Breast epithelium (tissue), 4 donors: ENCODE measurements at regions not wholly inside any gene's neighbourhood (a gene's known extent, or its start where the extent isn't known, plus 50 kb on each side); places are given as distances from the start of the nearest gene placed in this dataset.

Experiments
- DNase-seq, 2 donors: peaks; one replicate each; pipeline ENCODE4 v3.0.0-alpha.2; 2019; ENCODE audit warnings: low spot score in 2 of 2
- H3K27ac ChIP-seq, 2 donors: fragments of 200-600 bp; sonication (generic) in 1 of 2; one replicate each; pipeline ENCODE4 v1.5.1; 2016 to 2019; ENCODE audit warnings: mild to moderate bottlenecking in 1 of 2
- H3K27me3 ChIP-seq, 2 donors: fragments of 200-600 bp; sonication (generic) in 1 of 2; one replicate each; pipeline versions ENCODE4 v1.5.1 to v1.6.0; 2017 to 2019; ENCODE audit warnings: control low read depth in 1 of 2, mild to moderate bottlenecking in 1 of 2
- H3K36me3 ChIP-seq: fragments of 200-600 bp; one replicate; pipeline ENCODE4 v1.5.1; 2019
- H3K4me1 ChIP-seq, 2 donors: fragments of 200-600 bp; sonication (generic); one replicate each; pipeline ENCODE4 v1.5.1; 2016 to 2019; ENCODE audit warnings: control low read depth in 1 of 2
- H3K4me3 ChIP-seq, 3 donors: fragments of 200-600 bp; sonication (generic); 1 replicate in 2 of 3; 2 replicates in 1 of 3; pipeline ENCODE4 v1.5.1; 2016 to 2019; ENCODE audit warnings: mild to moderate bottlenecking in 3 of 3, moderate library complexity in 2 of 3
- H3K9me3 ChIP-seq, 2 donors: fragments of 200-600 bp; sonication (generic) in 1 of 2; one replicate each; pipeline ENCODE4 v1.5.1; 2016 to 2019; ENCODE audit warnings: control low read depth in 1 of 2
- CTCF ChIP-seq, 3 donors: fragments of 450-650 bp; IDR thresholded peaks; one replicate each; pipeline ENCODE4 v1.5.1; 2016 to 2017; ENCODE audit warnings: antibody characterized with exemption in 3 of 3, mild to moderate bottlenecking in 3 of 3, moderate library complexity in 3 of 3
- POLR2A ChIP-seq: fragments of 450-650 bp; IDR thresholded peaks from one replicate; pipeline ENCODE4 v1.6.1; 2016; ENCODE audit warnings: antibody characterized with exemption, mild to moderate bottlenecking, moderate library complexity
- POLR2AphosphoS5 ChIP-seq, 3 donors: sonication (generic); formaldehyde crosslinking; IDR thresholded peaks; one replicate each; pipeline ENCODE4 v1.6.1; 2017; ENCODE audit warnings: antibody characterized with exemption in 3 of 3
- intact Hi-C: fragments of 100-400 bp; cut with DNase I; formaldehyde crosslinking; loops from one replicate; pipeline ENCODE4 v1.15.1; 2023; ENCODE audit warnings: low total_unique reads

GRCh38 chr2:8276026-8276425 is 405.8 kb upstream of the ID2 start:
- Histone ChIP-seq H3K27me3 (no peaks in the 10 kb centered on the region), H3K27ac (no peak overlapping the region), H3K4me1 (no peaks in the 10 kb centered on the region), H3K4me3 (no peak overlapping the region), H3K36me3 (no peaks in the 10 kb centered on the region), H3K9me3 (no peaks in the 10 kb centered on the region)
- intact Hi-C loops: loop anchor here (10.0 kb wide), 1 partner anchor 1311 kb away; no protein-coding TSS in a partner anchor
- no peak for TF ChIP-seq POLR2AphosphoS5 (IDR thresholded peaks at IDR 0.05)
- TF ChIP-seq POLR2A: no peak
- no peak for TF ChIP-seq CTCF (IDR thresholded peaks at IDR 0.05)
- DNase-seq: no peak

GRCh38 chr2:8277921-8278571 is 403.8 kb upstream of the ID2 start:
- Histone ChIP-seq H3K9me3 (no peaks in the 10 kb centered on the region), H3K27ac (no peak overlapping the region), H3K27me3 (no peaks in the 10 kb centered on the region), H3K4me1 (no peaks in the 10 kb centered on the region), H3K36me3 (no peaks in the 10 kb centered on the region), H3K4me3 (no peak overlapping the region)
- TF ChIP-seq CTCF (IDR thresholded peaks at IDR 0.05) (no peak), POLR2A (no peak), POLR2AphosphoS5 (IDR thresholded peaks at IDR 0.05) (no peak)
- DNase-seq: no peak
- intact Hi-C loops: loop anchor here (10.0 kb wide), 1 partner anchor 1313 kb away; no protein-coding TSS in a partner anchor

GRCh38 chr2:8278709-8279354 is 403.0 kb upstream of the ID2 start:
- Histone ChIP-seq H3K4me3 (no peak overlapping the region), H3K9me3 (no peaks in the 10 kb centered on the region), H3K27me3 (no peaks in the 10 kb centered on the region), H3K36me3 (no peaks in the 10 kb centered on the region), H3K4me1 (no peaks in the 10 kb centered on the region), H3K27ac (no peak overlapping the region)
- intact Hi-C loops: loop anchor here (10.0 kb wide), 1 partner anchor 1314 kb away; no protein-coding TSS in a partner anchor
- TF ChIP-seq CTCF (IDR thresholded peaks at IDR 0.05): no peak
- no peak for TF ChIP-seq POLR2AphosphoS5 (IDR thresholded peaks at IDR 0.05)
- no peak for TF ChIP-seq POLR2A
- DNase-seq: no peak

GRCh38 chr2:8279506-8279905 is 402.4 kb upstream of the ID2 start:
- Histone ChIP-seq H3K4me3 (no peak overlapping the region), H3K36me3 (no peaks in the 10 kb centered on the region), H3K27me3 (no peaks in the 10 kb centered on the region), H3K27ac (no peak overlapping the region), H3K4me1 (no peaks in the 10 kb centered on the region), H3K9me3 (no peaks in the 10 kb centered on the region)
- no peak for TF ChIP-seq CTCF (IDR thresholded peaks at IDR 0.05)
- intact Hi-C loops: loop anchor here (10.0 kb wide), 1 partner anchor 1315 kb away; no protein-coding TSS in a partner anchor
- DNase-seq: no peak

GRCh38 chr2:8281234-8281633 is 400.6 kb upstream of the ID2 start:
- Histone ChIP-seq H3K36me3 (no peaks in the 10 kb centered on the region), H3K9me3 (no peaks in the 10 kb centered on the region), H3K4me3 (no peak overlapping the region), H3K27me3 (no peaks in the 10 kb centered on the region), H3K4me1 (no peaks in the 10 kb centered on the region), H3K27ac (no peak overlapping the region)
- no peak for DNase-seq
- intact Hi-C loops: no loop called here
- TF ChIP-seq POLR2A: no peak
- TF ChIP-seq CTCF (IDR thresholded peaks at IDR 0.05): no peak
- no peak for TF ChIP-seq POLR2AphosphoS5 (IDR thresholded peaks at IDR 0.05)
